ENCODE measurements at regions not wholly inside any gene's neighbourhood (a gene's known extent, or its start where the extent isn't known, plus 50 kb on each side); places are given as distances from the start of the nearest gene placed in this dataset.

GRCh38 chr4:103445377-103445776 lies 247.2 kb upstream of the CENPE start:
- H3K4me3 ChIP-seq: no peak overlapping the region
- no peak overlapping the region for H2AFZ ChIP-seq
- Mint-ChIP-seq H3K36me3 (ENCODE audit: low read depth) (no peaks in the 10 kb centered on the region), H3K27ac (no peak overlapping the region), H3K27me3 (ENCODE audit: insufficient read depth, low read depth, poor library complexity) (no peaks in the 10 kb centered on the region), H3K4me1 (no peaks in the 10 kb centered on the region), H3K9me3 (no peaks in the 10 kb centered on the region), H3K4me3 (no peak overlapping the region)
- no peaks in the 10 kb centered on the region for H3K27me3 ChIP-seq (ENCODE audit: insufficient read depth)
- TF ChIP-seq ETS1 (IDR thresholded peaks at IDR 0.05) (no peak), POLR2AphosphoS5 (IDR thresholded peaks at IDR 0.05; ENCODE audit: low read depth) (no peak), EZH2phosphoT487 (IDR thresholded peaks at IDR 0.05; ENCODE audit: unreplicated experiment) (no peak), NANOG (IDR thresholded peaks at IDR 0.05; ENCODE audit: borderline replicate concordance) (no peak), CTCF (conservative IDR thresholded peaks at IDR 0.05; ENCODE audit: low read depth in 2 of 2) (no peak), REST (IDR thresholded peaks at IDR 0.05; ENCODE audit: unreplicated experiment) (no peak), STAT1 (IDR thresholded peaks at IDR 0.05; ENCODE audit: unreplicated experiment) (no peak), CREB1 (CRISPR knock-in tag; IDR thresholded peaks at IDR 0.05; ENCODE audit: low read depth) (no peak), ZNF114 (CRISPR knock-in tag; IDR thresholded peaks at IDR 0.05) (no peak), EZH2 (IDR thresholded peaks at IDR 0.05; ENCODE audit: low read depth, unreplicated experiment) (no peak), ZNF331 (CRISPR knock-in tag; IDR thresholded peaks at IDR 0.05; ENCODE audit: low read depth) (no peak), JUNB (IDR thresholded peaks at IDR 0.05; ENCODE audit: unreplicated experiment) (no peak)
- no peaks in the 10 kb centered on the region; the same call in 1 of the 2 replicates for H3K9me2 ChIP-seq (ENCODE audit: insufficient read depth)
- no peaks in the 10 kb centered on the region for H3K79me2 ChIP-seq (replicated peaks; ENCODE audit: insufficient read depth)
- no peaks in the 10 kb centered on the region for H3K4me1 ChIP-seq (ENCODE audit: insufficient read depth)
- no peak for DNase-seq (ENCODE audit: low spot score)
- H3K4me2 ChIP-seq: no peak overlapping the region
- no peaks in the 10 kb centered on the region; the same call in 1 of the 2 replicates for H4K20me1 ChIP-seq (replicated peaks; ENCODE audit: insufficient read depth)
- ATAC-seq: no peak
- H3F3A ChIP-seq (replicated peaks; ENCODE audit: low read depth): no peaks in the 10 kb centered on the region
- no peaks in the 10 kb centered on the region for H3K36me3 ChIP-seq (ENCODE audit: insufficient read depth)
- no peak overlapping the region for H3K27ac ChIP-seq (ENCODE audit: low read depth)
